Panc1 (cell line): ENCODE measurements at regions not wholly inside any gene's neighbourhood (a gene's known extent, or its start where the extent isn't known, plus 50 kb on each side); places are given as distances from the start of the nearest gene placed in this dataset.

Source experiments
- CTCF ChIP-seq: fragments of 450-650 bp; IDR thresholded peaks from 2 replicates; pipeline ENCODE4 v1.5.1; 2017; ENCODE audit warnings: mild to moderate bottlenecking
- TCF7L2 ChIP-seq: IDR thresholded peaks from 2 replicates; pipeline ENCODE4 v1.6.1; 2011; ENCODE audit warnings: mild to moderate bottlenecking, low read depth, low read length, inconsistent platforms

DNA sequence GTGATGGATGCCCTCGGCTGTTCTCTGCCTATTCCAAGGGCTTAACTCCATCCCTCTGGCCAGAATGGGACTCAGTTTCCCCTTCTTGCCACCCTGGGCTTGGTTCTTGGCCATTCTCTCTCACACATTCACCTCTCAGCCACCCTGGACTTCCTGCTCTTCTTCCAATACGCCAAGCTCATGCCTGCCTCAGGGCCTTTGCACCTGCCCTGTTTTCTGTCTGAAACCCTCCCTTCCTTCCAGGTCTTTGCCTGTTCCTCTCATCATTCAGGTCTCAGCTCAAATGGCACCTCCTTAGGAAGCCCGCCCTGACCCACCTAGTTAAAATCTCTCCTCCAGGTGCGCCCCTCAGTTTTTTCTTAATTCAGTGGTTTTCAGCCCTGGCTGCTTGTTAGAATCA lies 76.6 kb upstream of the TP53I11 start:
- no peak for TF ChIP-seq CTCF
- TF ChIP-seq TCF7L2: no peak
